NCI-H2081 (cell line): ENCODE measurements at regions not wholly inside any gene's neighbourhood (a gene's known extent, or its start where the extent isn't known, plus 50 kb on each side); places are given as distances from the start of the nearest gene placed in this dataset.

Experiments used
- DNase-seq, 2 experiments: peaks; one replicate each; lab custom pipeline; 2025; lab: John Stamatoyannopoulos, UW

DNA sequence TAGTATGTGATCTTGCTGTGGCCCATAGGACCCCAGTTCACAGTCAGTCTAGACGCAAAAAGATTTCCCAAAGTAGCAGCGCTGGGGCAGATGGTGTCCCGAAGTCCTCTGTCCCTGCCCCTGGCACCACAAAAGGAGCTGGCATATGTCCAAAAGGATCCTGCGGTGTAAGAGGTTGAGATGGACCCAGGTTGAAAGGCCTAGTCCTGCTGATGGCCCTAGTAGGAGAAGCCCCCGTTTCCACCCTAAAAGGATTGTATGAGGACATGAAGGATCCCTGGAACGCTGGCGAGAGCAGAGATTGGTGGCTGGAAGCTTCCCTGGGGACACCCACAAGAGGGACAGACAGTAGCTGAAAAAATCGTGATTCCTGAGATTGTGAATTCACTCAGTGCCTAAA, 58.0 kb upstream of the DCAF8L1 start:
- DNase-seq: no peak
